GM21526 (cell line): ENCODE measurements at regions not wholly inside any gene's neighbourhood (a gene's known extent, or its start where the extent isn't known, plus 50 kb on each side); places are given as distances from the start of the nearest gene placed in this dataset.

ENCODE experiments used
- ATAC-seq: cut with Tn5 transposase; IDR thresholded peaks from one replicate; pipeline ENCODE4 v1.9.1; 2021; ENCODE audit warnings: moderate library complexity; ENCODE audit not compliant: unreplicated experiment, low FRiP score

GRCh38 chr22:48459859-48460823 lies 1367.5 kb downstream of the BRD1 start:
- no peak for ATAC-seq

- no peak for ATAC-seq
Observed at GRCh38 chr22:48459259-48459658, 1368.4 kb downstream of the BRD1 start.

GRCh38 chr22:48456449-48456848 lies 1371.2 kb downstream of the BRD1 start:
- no peak for ATAC-seq

- ATAC-seq = no peak
Observed at GRCh38 chr22:48453751-48454485, 1373.8 kb downstream of the BRD1 start.

- no peak for ATAC-seq
Observed at GRCh38 chr22:48453171-48453570, 1374.5 kb downstream of the BRD1 start.

- no peak for ATAC-seq
Observed at GRCh38 chr22:48452766-48453165, 1374.9 kb downstream of the BRD1 start.

GRCh38 chr22:48451891-48452290 lies 1375.8 kb downstream of the BRD1 start:
- ATAC-seq = no peak

GRCh38 chr22:48450188-48450825 lies 1377.4 kb downstream of the BRD1 start:
- ATAC-seq = no peak

- ATAC-seq = no peak
Observed at GRCh38 chr22:48449466-48450187, 1378.0 kb downstream of the BRD1 start.

- ATAC-seq = no peak
Observed at GRCh38 chr22:48448821-48449220, 1378.9 kb downstream of the BRD1 start.

- no peak for ATAC-seq
Observed at GRCh38 chr22:48445113-48445827, 1382.4 kb downstream of the BRD1 start.

GRCh38 chr22:48444320-48445112 lies 1383.2 kb downstream of the BRD1 start:
- ATAC-seq = peak; percentile 81

- ATAC-seq = no peak
Observed at GRCh38 chr22:48443680-48444079, 1384.0 kb downstream of the BRD1 start.

GRCh38 chr22:48442663-48443062 lies 1385.0 kb downstream of the BRD1 start:
- ATAC-seq = no peak

GRCh38 chr22:48441553-48441850 lies 1386.2 kb downstream of the BRD1 start:
- ATAC-seq = no peak

- no peak for ATAC-seq
Observed at GRCh38 chr22:48440673-48441552, 1386.8 kb downstream of the BRD1 start.

- ATAC-seq = no peak
Observed at GRCh38 chr22:48440176-48440575, 1387.5 kb downstream of the BRD1 start.

- no peak for ATAC-seq
Observed at GRCh38 chr22:48439560-48440135, 1388.0 kb downstream of the BRD1 start.
